GM12865 (cell line): ENCODE measurements at regions not wholly inside any gene's neighbourhood (a gene's known extent, or its start where the extent isn't known, plus 50 kb on each side); places are given as distances from the start of the nearest gene placed in this dataset.
"Not testable (repeated sequence)": the region's sequence is repeated elsewhere in the genome, so short reads cannot be mapped to it uniquely, and the experiment has no call there.

Experiments used
- DNase-seq: peaks from one replicate; pipeline ENCODE4 v3.0.0; 2010; ENCODE audit warnings: low read depth
- H3K4me3 ChIP-seq: 2 replicates; pipeline ENCODE4 v1.5.1; 2011; ENCODE audit warnings: mild to moderate bottlenecking, low read depth, low read length, control low read depth
- TF ChIP-seq, protein P1 (sequence below): IDR thresholded peaks from 2 replicates; pipeline ENCODE4 v1.5.1; 2011; ENCODE audit warnings: low read length, control low read depth, low read depth, inconsistent platforms; ENCODE audit not compliant: insufficient read depth; ENCODE audit errors: missing control alignments

DNA sequence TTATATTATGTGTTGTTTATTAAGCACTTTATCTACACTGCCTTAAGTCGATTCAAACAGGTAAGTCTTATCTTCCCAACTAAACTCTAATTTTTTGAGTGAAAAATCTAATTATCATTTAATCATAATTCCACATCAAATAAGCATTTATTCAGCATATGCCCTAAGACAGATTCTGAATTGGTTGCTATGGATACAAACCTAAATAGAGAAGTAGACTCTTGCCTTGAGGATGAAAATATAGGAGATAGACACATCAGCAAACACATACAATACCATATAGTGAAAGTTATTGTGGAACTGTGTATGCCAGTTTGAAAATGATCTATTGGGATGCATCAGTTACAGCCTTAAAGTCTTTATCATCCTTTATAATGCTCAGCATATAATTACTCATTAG is 1679.9 kb downstream of the SLITRK1 start:
- DNase-seq: no peak
- H3K4me3 ChIP-seq: no peak overlapping the region
- TF ChIP-seq, protein P1, sequence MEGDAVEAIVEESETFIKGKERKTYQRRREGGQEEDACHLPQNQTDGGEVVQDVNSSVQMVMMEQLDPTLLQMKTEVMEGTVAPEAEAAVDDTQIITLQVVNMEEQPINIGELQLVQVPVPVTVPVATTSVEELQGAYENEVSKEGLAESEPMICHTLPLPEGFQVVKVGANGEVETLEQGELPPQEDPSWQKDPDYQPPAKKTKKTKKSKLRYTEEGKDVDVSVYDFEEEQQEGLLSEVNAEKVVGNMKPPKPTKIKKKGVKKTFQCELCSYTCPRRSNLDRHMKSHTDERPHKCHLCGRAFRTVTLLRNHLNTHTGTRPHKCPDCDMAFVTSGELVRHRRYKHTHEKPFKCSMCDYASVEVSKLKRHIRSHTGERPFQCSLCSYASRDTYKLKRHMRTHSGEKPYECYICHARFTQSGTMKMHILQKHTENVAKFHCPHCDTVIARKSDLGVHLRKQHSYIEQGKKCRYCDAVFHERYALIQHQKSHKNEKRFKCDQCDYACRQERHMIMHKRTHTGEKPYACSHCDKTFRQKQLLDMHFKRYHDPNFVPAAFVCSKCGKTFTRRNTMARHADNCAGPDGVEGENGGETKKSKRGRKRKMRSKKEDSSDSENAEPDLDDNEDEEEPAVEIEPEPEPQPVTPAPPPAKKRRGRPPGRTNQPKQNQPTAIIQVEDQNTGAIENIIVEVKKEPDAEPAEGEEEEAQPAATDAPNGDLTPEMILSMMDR: no peak

DNA sequence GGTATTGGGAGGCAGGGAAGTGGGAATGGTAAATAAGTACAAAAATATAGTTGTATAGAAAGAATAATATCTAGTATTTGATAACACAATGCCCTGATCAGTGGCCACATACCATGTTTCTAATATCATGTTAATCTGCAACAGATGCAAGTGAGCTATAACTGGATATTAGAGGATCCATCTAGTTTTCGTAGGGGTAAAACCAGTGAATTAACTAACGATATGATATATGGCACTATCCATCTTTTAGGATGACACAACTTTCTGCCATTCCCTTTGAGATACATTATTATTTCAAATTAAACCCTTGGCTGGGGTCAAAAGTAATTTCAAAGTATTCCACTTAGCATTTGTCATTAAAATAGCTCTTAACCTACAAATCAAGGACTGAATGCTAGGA is 1686.2 kb downstream of the SLITRK1 start:
- TF ChIP-seq, protein P1: no peak
- DNase-seq: no peak
- no peak overlapping the region for H3K4me3 ChIP-seq

DNA sequence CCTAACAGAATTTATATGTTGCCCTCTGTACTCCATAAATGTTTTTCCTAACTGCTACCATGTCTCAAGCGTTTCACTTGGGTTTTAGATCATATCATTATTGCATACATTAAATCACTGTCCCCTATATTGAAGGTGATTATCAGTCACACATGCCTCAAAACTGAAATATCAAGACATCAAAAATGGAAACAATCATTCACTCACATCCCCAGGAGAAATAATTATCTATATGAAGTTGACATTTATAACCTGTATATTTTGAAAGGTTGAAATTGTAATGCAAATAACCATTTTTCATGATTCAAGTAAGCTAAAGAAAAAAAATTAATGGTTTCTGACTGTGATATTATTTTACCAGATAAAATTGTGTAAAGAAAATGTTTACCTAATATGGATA is 1695.0 kb downstream of the SLITRK1 start:
- no peak overlapping the region for H3K4me3 ChIP-seq
- no peak for DNase-seq
- TF ChIP-seq, protein P1: no peak

DNA sequence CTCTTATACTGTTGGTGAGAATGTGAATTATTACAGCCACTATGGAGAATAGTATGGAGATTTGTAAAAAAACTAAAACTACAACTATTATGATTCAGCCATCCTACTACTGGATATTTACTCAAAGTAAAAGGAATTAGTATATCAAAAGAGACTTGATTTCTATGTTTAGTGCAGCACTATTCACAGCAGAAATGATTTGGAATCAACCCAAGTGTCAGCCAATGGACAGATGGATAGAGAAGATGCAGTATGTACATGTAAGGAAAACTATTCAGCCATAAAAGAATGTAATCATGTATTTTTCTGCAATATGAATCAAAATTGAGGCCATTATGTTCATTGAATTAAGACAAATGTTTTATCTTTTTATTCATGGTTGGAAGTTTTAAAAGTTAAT is 1705.5 kb downstream of the SLITRK1 start:
- no peak overlapping the region for H3K4me3 ChIP-seq
- TF ChIP-seq, protein P1: no peak
- no peak for DNase-seq

DNA sequence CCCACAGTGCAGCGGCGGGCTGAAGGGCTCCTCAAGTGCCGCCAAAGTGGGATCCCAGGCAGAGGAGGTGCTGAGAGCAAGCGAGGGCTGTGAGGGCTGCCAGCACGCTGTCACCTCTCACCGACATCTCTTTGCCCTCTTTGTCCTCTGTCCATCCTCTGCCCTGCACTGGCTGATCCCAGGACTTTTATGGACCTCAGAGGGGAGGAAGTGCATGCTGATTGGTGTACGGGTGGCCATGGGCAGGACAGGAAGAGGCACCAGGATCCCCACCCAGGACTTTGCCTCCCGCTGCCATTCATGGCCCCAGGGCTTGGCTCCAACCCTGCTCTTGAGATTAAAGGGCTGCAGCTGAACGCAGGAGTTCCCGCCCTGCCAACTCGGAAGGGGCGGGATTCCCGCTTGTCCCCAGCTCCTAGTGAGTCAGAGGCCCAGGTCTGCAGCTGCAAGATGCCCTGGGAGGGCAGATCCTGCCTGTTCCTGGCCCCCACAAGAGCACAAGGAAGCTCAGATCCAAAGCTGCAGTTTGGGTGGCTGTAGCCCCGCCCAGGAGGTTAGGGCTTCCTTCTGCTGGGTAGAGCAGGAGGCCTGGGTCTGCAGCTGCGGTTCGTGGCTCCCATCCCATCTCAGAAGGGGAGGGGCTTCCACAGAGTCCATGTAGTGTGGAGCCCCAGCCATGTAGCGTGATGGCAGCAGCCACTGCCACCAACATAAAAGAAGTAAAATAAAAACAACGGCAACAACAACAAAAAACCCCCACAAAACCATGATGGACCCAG is 1716.7 kb downstream of the SLITRK1 start:
- TF ChIP-seq, protein P1: no peak
- DNase-seq: no peak
- H3K4me3 ChIP-seq: no peak overlapping the region

DNA sequence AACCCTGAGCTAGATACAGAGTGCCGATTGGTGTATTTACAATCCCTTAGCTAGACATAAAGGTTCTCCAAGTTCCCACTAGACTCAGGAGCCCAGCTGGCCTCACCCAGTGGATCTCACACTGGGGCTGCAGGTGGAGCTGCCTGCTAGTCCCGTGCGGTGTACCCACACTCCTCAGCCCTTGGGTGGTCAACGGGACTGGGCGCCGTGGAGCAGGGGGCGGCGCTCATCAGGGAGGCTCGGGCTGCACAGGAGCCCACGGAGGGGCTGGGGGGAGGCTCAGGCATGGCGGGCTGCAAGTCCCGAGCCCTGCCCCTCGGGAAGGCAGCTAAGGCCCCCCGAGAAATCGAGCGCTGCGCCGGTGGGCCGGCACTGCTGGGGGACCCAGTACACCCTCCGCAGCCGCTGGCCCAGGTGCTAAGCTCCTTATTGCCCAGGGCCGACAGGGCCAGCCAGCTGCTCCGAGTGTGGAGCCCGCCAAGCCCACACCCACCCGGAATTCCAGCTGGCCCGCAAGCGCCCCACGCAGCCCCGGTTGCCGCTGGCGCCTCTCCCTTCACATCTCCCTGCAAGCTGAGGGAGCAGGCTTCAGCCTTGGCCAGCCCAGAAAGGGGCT is 1717.4 kb downstream of the SLITRK1 start:
- DNase-seq, H3K4me3 ChIP-seq: not testable (repeated sequence)

DNA sequence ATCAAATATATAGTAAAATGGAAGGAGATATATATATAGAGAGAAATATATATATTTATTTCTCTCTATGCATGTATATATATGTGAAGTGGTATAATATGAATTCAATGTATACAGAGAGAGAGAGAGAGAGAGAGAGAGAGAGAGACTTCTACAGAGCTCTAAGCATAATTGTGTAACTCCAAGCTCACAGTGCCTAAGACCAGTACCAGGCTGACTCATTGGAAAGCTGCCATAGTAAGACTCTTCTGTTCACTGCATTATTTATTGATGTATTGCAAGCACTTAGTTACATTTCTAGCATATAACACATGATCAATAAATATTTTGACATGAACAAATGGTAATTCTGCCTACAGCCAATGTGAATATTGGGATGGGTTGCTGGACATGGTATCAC is 1734.7 kb downstream of the SLITRK1 start:
- no peak for DNase-seq
- no peak overlapping the region for H3K4me3 ChIP-seq
- TF ChIP-seq, protein P1: no peak
